Neural progenitor cell (in vitro differentiated cells): ENCODE measurements at regions not wholly inside any gene's neighbourhood (a gene's known extent, or its start where the extent isn't known, plus 50 kb on each side); places are given as distances from the start of the nearest gene placed in this dataset.

Source experiments
- DNase-seq: peaks from one replicate; pipeline ENCODE4 v3.0.0-alpha.2; 2016; ENCODE audit warnings: low spot score
- H2AFZ ChIP-seq: fragments of 200-600 bp; sonication (generic); replicated peaks from 2 replicates; pipeline ENCODE4 v1.6.1; 2016; ENCODE audit warnings: antibody characterized with exemption
- H3F3A ChIP-seq: fragments of 200-600 bp; sonication (generic); 2 replicates; pipeline ENCODE4 v1.6.1; 2016; ENCODE audit warnings: antibody characterized with exemption, low read depth
- H3K27ac ChIP-seq: fragments of 200-600 bp; sonication (generic); 2 replicates; pipeline ENCODE4 v1.5.1; 2016; ENCODE audit warnings: mild to moderate bottlenecking
- H3K27me3 ChIP-seq: fragments of 200-600 bp; sonication (generic); 2 replicates; pipeline ENCODE4 v1.6.1; 2016; ENCODE audit warnings: mild to moderate bottlenecking, moderate library complexity
- H3K36me3 ChIP-seq: fragments of 200-600 bp; sonication (generic); 2 replicates; pipeline ENCODE4 v1.5.1; 2016
- H3K4me1 ChIP-seq: fragments of 200-600 bp; sonication (generic); 2 replicates; pipeline ENCODE4 v1.6.1; 2016; ENCODE audit warnings: mixed run types
- H3K4me2 ChIP-seq: fragments of 200-600 bp; sonication (generic); 2 replicates; pipeline ENCODE4 v1.6.1; 2016
- H3K4me3 ChIP-seq: fragments of 200-600 bp; sonication (generic); 2 replicates; pipeline ENCODE4 v1.5.1; 2016
- H3K79me2 ChIP-seq: fragments of 200-600 bp; sonication (generic); 2 replicates; pipeline ENCODE4 v1.6.1; 2016; ENCODE audit warnings: low read depth
- H3K9ac ChIP-seq: fragments of 200-600 bp; sonication (generic); 2 replicates; pipeline ENCODE4 v1.6.1; 2016
- H3K9me3 ChIP-seq: fragments of 200-600 bp; sonication (generic); 2 replicates; pipeline ENCODE4 v1.5.1; 2016; ENCODE audit warnings: low read depth
- H4K20me1 ChIP-seq: fragments of 200-600 bp; sonication (generic); 2 replicates; pipeline ENCODE4 v1.6.1; 2016; ENCODE audit warnings: low read depth
- H3K27ac Mint-ChIP-seq: 3 replicates; pipeline ENCODE4 v1.8.0; 2021; ENCODE audit warnings: mixed read lengths
- H3K27me3 Mint-ChIP-seq: 2 replicates; pipeline ENCODE4 v1.8.0; 2022; ENCODE audit warnings: low read depth, mild to moderate bottlenecking, inconsistent platforms, moderate library complexity, mixed read lengths; ENCODE audit not compliant: insufficient read depth
- H3K36me3 Mint-ChIP-seq: 3 replicates; pipeline ENCODE4 v1.8.0; 2021; ENCODE audit warnings: mixed read lengths
- H3K4me1 Mint-ChIP-seq: 3 replicates; pipeline ENCODE4 v1.8.0; 2021; ENCODE audit warnings: mixed read lengths
- H3K4me3 Mint-ChIP-seq: 3 replicates; pipeline ENCODE4 v1.8.0; 2021; ENCODE audit warnings: mild to moderate bottlenecking, moderate library complexity, mixed read lengths
- H3K9me3 Mint-ChIP-seq: 3 replicates; pipeline ENCODE4 v1.8.0; 2020; ENCODE audit warnings: mixed read lengths
- CTCF ChIP-seq: fragments of 200-600 bp; sonication (generic); IDR thresholded peaks from 2 replicates; pipeline ENCODE4 v1.5.1; 2017; ENCODE audit warnings: antibody characterized with exemption, mild to moderate bottlenecking
- EZH2 ChIP-seq: fragments of 200-600 bp; sonication (generic); IDR thresholded peaks from 2 replicates; pipeline ENCODE4 v1.6.1; 2017; ENCODE audit warnings: antibody characterized with exemption, mild to moderate bottlenecking, moderate library complexity
- EZH2phosphoT487 ChIP-seq: fragments of 200-600 bp; sonication (generic); IDR thresholded peaks from 2 replicates; pipeline ENCODE4 v1.6.1; 2017; ENCODE audit warnings: antibody characterized with exemption

DNA sequence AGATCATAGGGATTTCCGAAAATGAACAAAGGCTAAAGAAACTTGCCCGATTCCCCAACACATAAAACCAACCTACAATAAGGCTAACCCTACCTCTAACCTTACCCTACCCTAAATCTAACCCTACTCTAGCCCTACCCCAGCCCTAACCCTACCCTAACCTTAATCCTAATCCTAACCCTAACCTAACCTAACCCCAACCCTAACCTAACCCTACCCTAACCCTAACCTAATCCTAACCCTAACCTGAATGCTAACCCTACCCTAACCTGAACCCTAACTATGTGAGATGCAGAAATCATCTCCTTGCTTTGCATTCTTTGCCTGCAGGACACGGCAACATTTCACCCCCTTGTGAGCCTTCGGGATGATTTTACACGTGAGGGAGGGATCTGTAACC, 67.6 kb upstream of the SOX1 start:
- peaks cover 100% of the 10 kb centered on the region for H3K27me3 ChIP-seq
- no peak overlapping the region for H3K9ac ChIP-seq
- no peak overlapping the region for H3K27ac Mint-ChIP-seq
- DNase-seq, result no peak
- H3K4me3 ChIP-seq, result no peak overlapping the region
- H3K27ac ChIP-seq, result no peak overlapping the region
- H3K9me3 Mint-ChIP-seq, result no peaks in the 10 kb centered on the region
- no peaks in the 10 kb centered on the region for H3K36me3 ChIP-seq
- no peaks in the 10 kb centered on the region for H3K36me3 Mint-ChIP-seq
- no peak for TF ChIP-seq EZH2
- TF ChIP-seq EZH2phosphoT487, result no peak
- TF ChIP-seq CTCF, result no peak
- no peak overlapping the region for H2AFZ ChIP-seq
- H4K20me1 ChIP-seq, result no peaks in the 10 kb centered on the region
- H3K4me2 ChIP-seq, result no peak overlapping the region
- H3K9me3 ChIP-seq, result no peaks in the 10 kb centered on the region
- peaks cover 6% of the 10 kb centered on the region for H3K27me3 Mint-ChIP-seq
- no peak overlapping the region for H3K4me3 Mint-ChIP-seq
- no peaks in the 10 kb centered on the region for H3K79me2 ChIP-seq
- H3K4me1 Mint-ChIP-seq, result no peaks in the 10 kb centered on the region
- no peaks in the 10 kb centered on the region for H3K4me1 ChIP-seq
- H3F3A ChIP-seq, result no peaks in the 10 kb centered on the region

GRCh38 chr13:112000888-112001287, 66.1 kb upstream of the SOX1 start:
- Histone ChIP-seq H3K4me3 (no peak overlapping the region), H3K27me3 (peaks cover 98% of the 10 kb centered on the region), H3K27ac (no peak overlapping the region), H3K4me1 (no peaks in the 10 kb centered on the region), H3K79me2 (no peaks in the 10 kb centered on the region), H4K20me1 (no peaks in the 10 kb centered on the region), H3F3A (no peaks in the 10 kb centered on the region), H3K9ac (no peak overlapping the region), H2AFZ (no peak overlapping the region), H3K36me3 (no peaks in the 10 kb centered on the region), H3K4me2 (no peak overlapping the region), H3K9me3 (no peaks in the 10 kb centered on the region)
- DNase-seq, result no peak
- TF ChIP-seq EZH2phosphoT487 (no peak), CTCF (no peak), EZH2 (no peak)
- H3K36me3 Mint-ChIP-seq, result no peaks in the 10 kb centered on the region
- H3K27me3 Mint-ChIP-seq, result peaks cover 7% of the 10 kb centered on the region
- no peak overlapping the region for H3K4me3 Mint-ChIP-seq
- H3K9me3 Mint-ChIP-seq, result peaks cover 6% of the 10 kb centered on the region
- no peaks in the 10 kb centered on the region for H3K4me1 Mint-ChIP-seq
- H3K27ac Mint-ChIP-seq, result no peak overlapping the region

GRCh38 chr13:112001571-112001970, 65.4 kb upstream of the SOX1 start:
- Histone ChIP-seq H3K36me3 (no peaks in the 10 kb centered on the region), H2AFZ (no peak overlapping the region)

More at GRCh38 chr13:112001571-112001970, 65.4 kb upstream of the SOX1 start:
- no peak for TF ChIP-seq CTCF
- no peak for TF ChIP-seq EZH2phosphoT487
- TF ChIP-seq EZH2, result no peak
- H3F3A ChIP-seq, result no peaks in the 10 kb centered on the region
- no peaks in the 10 kb centered on the region for H3K4me1 ChIP-seq
- H3K27me3 Mint-ChIP-seq, result peaks cover 9% of the 10 kb centered on the region
- H3K9me3 ChIP-seq, result no peaks in the 10 kb centered on the region
- no peak overlapping the region for H3K4me3 Mint-ChIP-seq
- no peaks in the 10 kb centered on the region for H4K20me1 ChIP-seq
- DNase-seq, result no peak
- H3K36me3 Mint-ChIP-seq, result no peaks in the 10 kb centered on the region
- peaks cover 11% of the 10 kb centered on the region for H3K9me3 Mint-ChIP-seq
- no peak overlapping the region for H3K27ac Mint-ChIP-seq
- H3K4me3 ChIP-seq, result no peak overlapping the region
- H3K27me3 ChIP-seq, result peaks cover 92% of the 10 kb centered on the region
- H3K4me1 Mint-ChIP-seq, result no peaks in the 10 kb centered on the region
- no peak overlapping the region for H3K27ac ChIP-seq
- H3K9ac ChIP-seq, result no peak overlapping the region
- no peak overlapping the region for H3K4me2 ChIP-seq
- H3K79me2 ChIP-seq, result no peaks in the 10 kb centered on the region
